GM23338 (cell line): ENCODE measurements at regions not wholly inside any gene's neighbourhood (a gene's known extent, or its start where the extent isn't known, plus 50 kb on each side); places are given as distances from the start of the nearest gene placed in this dataset.

Experiments used
- ATAC-seq: fragments of 200-7000 bp; cut with Tn5 transposase; 3 replicates; pipeline ENCODE4 v1.9.1; 2020
- DNase-seq: peaks from one replicate; pipeline ENCODE4 v3.0.0-alpha.2; 2015; ENCODE audit warnings: low spot score
- H2AFZ ChIP-seq: fragments of 200-600 bp; sonication (generic); 2 replicates; pipeline ENCODE4 v1.8.0; 2016; ENCODE audit warnings: antibody characterized with exemption, mild to moderate bottlenecking, moderate library complexity
- H3F3A ChIP-seq: fragments of 200-600 bp; sonication (generic); replicated peaks from 2 replicates; pipeline ENCODE4 v1.8.0; 2017; ENCODE audit warnings: antibody characterized with exemption, mixed run types, low read depth
- H3K27ac ChIP-seq: fragments of 200-600 bp; sonication (generic); 2 replicates; pipeline ENCODE4 v1.6.1; 2016; ENCODE audit warnings: low read depth
- H3K27me3 ChIP-seq: fragments of 200-600 bp; sonication (generic); 2 replicates; pipeline ENCODE4 v1.8.0; 2016; ENCODE audit warnings: mild to moderate bottlenecking, mixed run types, moderate library complexity; ENCODE audit not compliant: insufficient read depth
- H3K36me3 ChIP-seq: fragments of 200-600 bp; sonication (generic); 2 replicates; pipeline ENCODE4 v1.8.0; 2016; ENCODE audit warnings: mild to moderate bottlenecking; ENCODE audit not compliant: insufficient read depth
- H3K4me1 ChIP-seq: fragments of 200-600 bp; sonication (generic); 2 replicates; pipeline ENCODE4 v1.8.0; 2016; ENCODE audit warnings: mild to moderate bottlenecking, moderate library complexity; ENCODE audit not compliant: insufficient read depth
- H3K4me2 ChIP-seq: fragments of 200-600 bp; sonication (generic); 2 replicates; pipeline ENCODE4 v1.7.1; 2017; ENCODE audit warnings: mixed run types
- H3K4me3 ChIP-seq: fragments of 200-600 bp; sonication (generic); 2 replicates; pipeline ENCODE4 v1.6.1; 2016; ENCODE audit warnings: mixed run types
- H3K79me2 ChIP-seq: fragments of 200-600 bp; sonication (generic); replicated peaks from 2 replicates; pipeline ENCODE4 v1.8.0; 2017; ENCODE audit warnings: mild to moderate bottlenecking; ENCODE audit not compliant: insufficient read depth
- H3K9me2 ChIP-seq: fragments of 200-600 bp; sonication (generic); 2 replicates; pipeline ENCODE4 v1.8.0; 2017; ENCODE audit not compliant: insufficient read depth
- H4K20me1 ChIP-seq: fragments of 200-600 bp; sonication (generic); replicated peaks from 2 replicates; pipeline ENCODE4 v1.8.0; 2017; ENCODE audit warnings: mild to moderate bottlenecking; ENCODE audit not compliant: insufficient read depth
- H3K27ac Mint-ChIP-seq: 2 replicates; pipeline ENCODE4 v1.8.0; 2020; ENCODE audit warnings: inconsistent platforms, mild to moderate bottlenecking, moderate library complexity, mixed read lengths
- H3K27me3 Mint-ChIP-seq: 3 replicates; pipeline ENCODE4 v1.8.0; 2022; ENCODE audit warnings: low read depth, mild to moderate bottlenecking, moderate library complexity, mixed read lengths, inconsistent platforms; ENCODE audit not compliant: insufficient read depth, poor library complexity
- H3K36me3 Mint-ChIP-seq: 3 replicates; pipeline ENCODE4 v1.8.0; 2021; ENCODE audit warnings: low read depth, mild to moderate bottlenecking, inconsistent platforms, moderate library complexity, mixed read lengths
- H3K4me1 Mint-ChIP-seq: 3 replicates; pipeline ENCODE4 v1.8.0; 2020; ENCODE audit warnings: mild to moderate bottlenecking, inconsistent platforms, mixed read lengths
- H3K4me3 Mint-ChIP-seq: 3 replicates; pipeline ENCODE4 v1.8.0; 2021; ENCODE audit warnings: moderate library complexity, mild to moderate bottlenecking, inconsistent platforms, mixed read lengths
- H3K9me3 Mint-ChIP-seq: 3 replicates; pipeline ENCODE4 v1.8.0; 2020; ENCODE audit warnings: moderate library complexity, mild to moderate bottlenecking, inconsistent platforms, mixed read lengths
- CREB1 ChIP-seq: fragments of 250-450 bp; sonication (Bioruptor Pico); IDR thresholded peaks from 2 replicates; pipeline ENCODE4 v1.5.0; 2020; ENCODE audit warnings: low read depth, mild to moderate bottlenecking, moderate library complexity
- ETS1 ChIP-seq: IDR thresholded peaks from 2 replicates; pipeline ENCODE4 v1.6.1; 2016; ENCODE audit warnings: antibody characterized with exemption
- EZH2 ChIP-seq: fragments of 200-600 bp; sonication (generic); IDR thresholded peaks from one replicate; pipeline ENCODE4 v1.8.0; 2017; ENCODE audit warnings: antibody characterized with exemption, mild to moderate bottlenecking, low read depth; ENCODE audit not compliant: unreplicated experiment
- EZH2phosphoT487 ChIP-seq: fragments of 200-600 bp; sonication (generic); IDR thresholded peaks from one replicate; pipeline ENCODE4 v1.8.1; 2018; ENCODE audit warnings: antibody characterized with exemption; ENCODE audit not compliant: unreplicated experiment
- JUNB ChIP-seq: IDR thresholded peaks from one replicate; pipeline ENCODE4 v1.6.1; 2016; ENCODE audit warnings: antibody characterized with exemption; ENCODE audit not compliant: unreplicated experiment
- NANOG ChIP-seq: IDR thresholded peaks from 2 replicates; pipeline ENCODE4 v1.6.1; 2016; ENCODE audit warnings: antibody characterized with exemption, borderline replicate concordance
- POLR2AphosphoS5 ChIP-seq: IDR thresholded peaks from 2 replicates; pipeline ENCODE4 v1.6.1; 2016; ENCODE audit warnings: antibody characterized with exemption, low read depth
- STAT1 ChIP-seq: IDR thresholded peaks from one replicate; pipeline ENCODE4 v1.6.1; 2016; ENCODE audit warnings: antibody characterized with exemption; ENCODE audit not compliant: unreplicated experiment
- ZNF114 ChIP-seq: fragments of 250-450 bp; sonication (Bioruptor Pico); IDR thresholded peaks from 2 replicates; pipeline ENCODE4 v1.5.0; 2020; ENCODE audit warnings: mild to moderate bottlenecking, moderate library complexity
- ZNF331 ChIP-seq: fragments of 250-450 bp; sonication (Bioruptor Pico); IDR thresholded peaks from 2 replicates; pipeline ENCODE4 v1.5.0; 2020; ENCODE audit warnings: low read depth, mild to moderate bottlenecking, moderate library complexity
- TF ChIP-seq, protein P1 (sequence below): fragments of 250-450 bp; sonication (Bioruptor Pico); IDR thresholded peaks from 2 replicates; pipeline ENCODE4 v1.5.0; 2020; ENCODE audit warnings: mild to moderate bottlenecking, moderate library complexity
- TF ChIP-seq, protein P2 (sequence below), 2 experiments: fragments of 200-600 bp in 1 of 2; sonication (generic) in 1 of 2; conservative IDR thresholded peaks; 2 replicates each; pipeline versions ENCODE4 v1.5.1 to v1.6.1; 2016 to 2017; ENCODE audit warnings: antibody characterized with exemption in 2 of 2, low read depth in 2 of 2, mild to moderate bottlenecking in 2 of 2, moderate library complexity in 1 of 2

GRCh38 chr18:78831603-78832002 is 148.0 kb upstream of the SALL3 start:
- Histone ChIP-seq H3K4me1 (no peaks in the 10 kb centered on the region), H2AFZ (no peak overlapping the region), H4K20me1 (no peaks in the 10 kb centered on the region), H3K4me2 (no peak overlapping the region), H3K9me2 (no peaks in the 10 kb centered on the region), H3K79me2 (no peaks in the 10 kb centered on the region), H3K27me3 (no peaks in the 10 kb centered on the region), H3F3A (peaks cover under 1% of the 10 kb centered on the region), H3K27ac (no peak overlapping the region), H3K4me3 (no peak overlapping the region), H3K36me3 (no peaks in the 10 kb centered on the region)
- peaks cover 37% of the 10 kb centered on the region for H3K36me3 Mint-ChIP-seq
- peaks cover 82% of the 10 kb centered on the region for H3K9me3 Mint-ChIP-seq
- H3K27ac Mint-ChIP-seq, result no peak overlapping the region
- DNase-seq (no peak), ATAC-seq (no peak)
- H3K27me3 Mint-ChIP-seq, result peaks cover 2% of the 10 kb centered on the region
- no peak overlapping the region for H3K4me3 Mint-ChIP-seq
- H3K4me1 Mint-ChIP-seq, result no peaks in the 10 kb centered on the region
- no peak for TF ChIP-seq ETS1
- TF ChIP-seq ZNF114 (CRISPR knock-in tag), result no peak
- no peak for TF ChIP-seq ZNF331

GRCh38 chr18:78833833-78834232 is 145.8 kb upstream of the SALL3 start:
- H3K27ac Mint-ChIP-seq, result no peak overlapping the region
- no peaks in the 10 kb centered on the region for H3K27me3 ChIP-seq
- H3K4me2 ChIP-seq, result no peak overlapping the region
- no peaks in the 10 kb centered on the region for H3K4me1 ChIP-seq
- H3K9me2 ChIP-seq, result no peaks in the 10 kb centered on the region
- H3F3A ChIP-seq, result peaks cover 9% of the 10 kb centered on the region
- no peaks in the 10 kb centered on the region for H3K36me3 ChIP-seq
- no peaks in the 10 kb centered on the region for H3K4me1 Mint-ChIP-seq
- no peaks in the 10 kb centered on the region for H3K79me2 ChIP-seq
- no peak for DNase-seq
- peaks cover 83% of the 10 kb centered on the region for H3K9me3 Mint-ChIP-seq
- H2AFZ ChIP-seq, result no peak overlapping the region
- peaks cover 4% of the 10 kb centered on the region for H3K27me3 Mint-ChIP-seq
- no peak overlapping the region for H3K4me3 ChIP-seq
- no peak overlapping the region for H3K27ac ChIP-seq
- H3K4me3 Mint-ChIP-seq, result no peak overlapping the region
- ATAC-seq, result no peak
- H3K36me3 Mint-ChIP-seq, result peaks cover 30% of the 10 kb centered on the region
- H4K20me1 ChIP-seq, result no peaks in the 10 kb centered on the region
- TF ChIP-seq ETS1 (no peak), ZNF331 (no peak), EZH2 (no peak), NANOG (no peak), STAT1 (no peak), ZNF114 (CRISPR knock-in tag) (no peak), CREB1 (CRISPR knock-in tag) (no peak), POLR2AphosphoS5 (no peak), JUNB (no peak), EZH2phosphoT487 (no peak)
- TF ChIP-seq, protein P1, sequence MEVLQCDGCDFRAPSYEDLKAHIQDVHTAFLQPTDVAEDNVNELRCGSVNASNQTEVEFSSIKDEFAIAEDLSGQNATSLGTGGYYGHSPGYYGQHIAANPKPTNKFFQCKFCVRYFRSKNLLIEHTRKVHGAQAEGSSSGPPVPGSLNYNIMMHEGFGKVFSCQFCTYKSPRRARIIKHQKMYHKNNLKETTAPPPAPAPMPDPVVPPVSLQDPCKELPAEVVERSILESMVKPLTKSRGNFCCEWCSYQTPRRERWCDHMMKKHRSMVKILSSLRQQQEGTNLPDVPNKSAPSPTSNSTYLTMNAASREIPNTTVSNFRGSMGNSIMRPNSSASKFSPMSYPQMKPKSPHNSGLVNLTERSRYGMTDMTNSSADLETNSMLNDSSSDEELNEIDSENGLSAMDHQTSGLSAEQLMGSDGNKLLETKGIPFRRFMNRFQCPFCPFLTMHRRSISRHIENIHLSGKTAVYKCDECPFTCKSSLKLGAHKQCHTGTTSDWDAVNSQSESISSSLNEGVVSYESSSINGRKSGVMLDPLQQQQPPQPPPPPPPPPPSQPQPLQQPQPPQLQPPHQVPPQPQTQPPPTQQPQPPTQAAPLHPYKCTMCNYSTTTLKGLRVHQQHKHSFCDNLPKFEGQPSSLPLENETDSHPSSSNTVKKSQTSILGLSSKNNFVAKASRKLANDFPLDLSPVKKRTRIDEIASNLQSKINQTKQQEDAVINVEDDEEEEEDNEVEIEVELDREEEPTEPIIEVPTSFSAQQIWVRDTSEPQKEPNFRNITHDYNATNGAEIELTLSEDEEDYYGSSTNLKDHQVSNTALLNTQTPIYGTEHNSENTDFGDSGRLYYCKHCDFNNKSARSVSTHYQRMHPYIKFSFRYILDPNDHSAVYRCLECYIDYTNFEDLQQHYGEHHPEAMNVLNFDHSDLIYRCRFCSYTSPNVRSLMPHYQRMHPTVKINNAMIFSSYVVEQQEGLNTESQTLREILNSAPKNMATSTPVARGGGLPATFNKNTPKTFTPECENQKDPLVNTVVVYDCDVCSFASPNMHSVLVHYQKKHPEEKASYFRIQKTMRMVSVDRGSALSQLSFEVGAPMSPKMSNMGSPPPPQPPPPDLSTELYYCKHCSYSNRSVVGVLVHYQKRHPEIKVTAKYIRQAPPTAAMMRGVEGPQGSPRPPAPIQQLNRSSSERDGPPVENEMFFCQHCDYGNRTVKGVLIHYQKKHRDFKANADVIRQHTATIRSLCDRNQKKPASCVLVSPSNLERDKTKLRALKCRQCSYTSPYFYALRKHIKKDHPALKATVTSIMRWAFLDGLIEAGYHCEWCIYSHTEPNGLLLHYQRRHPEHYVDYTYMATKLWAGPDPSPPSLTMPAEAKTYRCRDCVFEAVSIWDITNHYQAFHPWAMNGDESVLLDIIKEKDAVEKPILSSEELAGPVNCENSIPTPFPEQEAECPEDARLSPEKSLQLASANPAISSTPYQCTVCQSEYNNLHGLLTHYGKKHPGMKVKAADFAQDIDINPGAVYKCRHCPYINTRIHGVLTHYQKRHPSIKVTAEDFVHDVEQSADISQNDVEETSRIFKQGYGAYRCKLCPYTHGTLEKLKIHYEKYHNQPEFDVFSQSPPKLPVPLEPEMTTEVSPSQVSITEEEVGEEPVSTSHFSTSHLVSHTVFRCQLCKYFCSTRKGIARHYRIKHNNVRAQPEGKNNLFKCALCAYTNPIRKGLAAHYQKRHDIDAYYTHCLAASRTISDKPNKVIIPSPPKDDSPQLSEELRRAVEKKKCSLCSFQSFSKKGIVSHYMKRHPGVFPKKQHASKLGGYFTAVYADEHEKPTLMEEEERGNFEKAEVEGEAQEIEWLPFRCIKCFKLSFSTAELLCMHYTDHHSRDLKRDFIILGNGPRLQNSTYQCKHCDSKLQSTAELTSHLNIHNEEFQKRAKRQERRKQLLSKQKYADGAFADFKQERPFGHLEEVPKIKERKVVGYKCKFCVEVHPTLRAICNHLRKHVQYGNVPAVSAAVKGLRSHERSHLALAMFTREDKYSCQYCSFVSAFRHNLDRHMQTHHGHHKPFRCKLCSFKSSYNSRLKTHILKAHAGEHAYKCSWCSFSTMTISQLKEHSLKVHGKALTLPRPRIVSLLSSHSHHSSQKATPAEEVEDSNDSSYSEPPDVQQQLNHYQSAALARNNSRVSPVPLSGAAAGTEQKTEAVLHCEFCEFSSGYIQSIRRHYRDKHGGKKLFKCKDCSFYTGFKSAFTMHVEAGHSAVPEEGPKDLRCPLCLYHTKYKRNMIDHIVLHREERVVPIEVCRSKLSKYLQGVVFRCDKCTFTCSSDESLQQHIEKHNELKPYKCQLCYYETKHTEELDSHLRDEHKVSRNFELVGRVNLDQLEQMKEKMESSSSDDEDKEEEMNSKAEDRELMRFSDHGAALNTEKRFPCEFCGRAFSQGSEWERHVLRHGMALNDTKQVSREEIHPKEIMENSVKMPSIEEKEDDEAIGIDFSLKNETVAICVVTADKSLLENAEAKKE (CRISPR knock-in tag), result no peak
- TF ChIP-seq, protein P2, sequence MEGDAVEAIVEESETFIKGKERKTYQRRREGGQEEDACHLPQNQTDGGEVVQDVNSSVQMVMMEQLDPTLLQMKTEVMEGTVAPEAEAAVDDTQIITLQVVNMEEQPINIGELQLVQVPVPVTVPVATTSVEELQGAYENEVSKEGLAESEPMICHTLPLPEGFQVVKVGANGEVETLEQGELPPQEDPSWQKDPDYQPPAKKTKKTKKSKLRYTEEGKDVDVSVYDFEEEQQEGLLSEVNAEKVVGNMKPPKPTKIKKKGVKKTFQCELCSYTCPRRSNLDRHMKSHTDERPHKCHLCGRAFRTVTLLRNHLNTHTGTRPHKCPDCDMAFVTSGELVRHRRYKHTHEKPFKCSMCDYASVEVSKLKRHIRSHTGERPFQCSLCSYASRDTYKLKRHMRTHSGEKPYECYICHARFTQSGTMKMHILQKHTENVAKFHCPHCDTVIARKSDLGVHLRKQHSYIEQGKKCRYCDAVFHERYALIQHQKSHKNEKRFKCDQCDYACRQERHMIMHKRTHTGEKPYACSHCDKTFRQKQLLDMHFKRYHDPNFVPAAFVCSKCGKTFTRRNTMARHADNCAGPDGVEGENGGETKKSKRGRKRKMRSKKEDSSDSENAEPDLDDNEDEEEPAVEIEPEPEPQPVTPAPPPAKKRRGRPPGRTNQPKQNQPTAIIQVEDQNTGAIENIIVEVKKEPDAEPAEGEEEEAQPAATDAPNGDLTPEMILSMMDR (conservative IDR thresholded peaks at IDR 0.05; ENCODE audit: low read depth in 2 of 2), result no peak
